HG03025 (cell line): ENCODE measurements at regions not wholly inside any gene's neighbourhood (a gene's known extent, or its start where the extent isn't known, plus 50 kb on each side); places are given as distances from the start of the nearest gene placed in this dataset.
"Not testable (repeated sequence)": the region's sequence is repeated elsewhere in the genome, so short reads cannot be mapped to it uniquely, and the experiment has no call there.

ENCODE experiments used
- ATAC-seq: cut with Tn5 transposase; IDR thresholded peaks from one replicate; pipeline ENCODE4 v1.9.1; 2021; ENCODE audit warnings: mild to moderate bottlenecking, moderate library complexity; ENCODE audit not compliant: unreplicated experiment, low FRiP score

- ATAC-seq, result no peak
These were observed 137.9 kb upstream of the ZC3H15 start for GRCh38 chr2:186348200-186348599.

GRCh38 chr2:186349508-186349907 is 136.6 kb upstream of the ZC3H15 start:
- peak; percentile 47 for ATAC-seq

- ATAC-seq, result not testable (repeated sequence)
These were observed 131.9 kb upstream of the ZC3H15 start for GRCh38 chr2:186354160-186354559.

- ATAC-seq, result no peak
These were observed 120.7 kb upstream of the ZC3H15 start for GRCh38 chr2:186365406-186365805.

GRCh38 chr2:186379052-186379451 is 107.0 kb upstream of the ZC3H15 start:
- no peak for ATAC-seq

- ATAC-seq, result no peak
These were observed 105.3 kb upstream of the ZC3H15 start for GRCh38 chr2:186380805-186381204.

- ATAC-seq, result no peak
These were observed 104.5 kb upstream of the ZC3H15 start for GRCh38 chr2:186381573-186381972.

- ATAC-seq, result no peak
These were observed 103.1 kb upstream of the ZC3H15 start for GRCh38 chr2:186382932-186383331.

- ATAC-seq, result no peak
These were observed 101.8 kb upstream of the ZC3H15 start for GRCh38 chr2:186384226-186384625.

- ATAC-seq, result not testable (repeated sequence)
These were observed 100.3 kb upstream of the ZC3H15 start for GRCh38 chr2:186385638-186386201.

- no peak for ATAC-seq
These were observed 86.9 kb upstream of the ZC3H15 start for GRCh38 chr2:186399082-186399644.

- ATAC-seq, result no peak
These were observed 80.2 kb upstream of the ZC3H15 start for GRCh38 chr2:186405842-186406241.

- no peak for ATAC-seq
These were observed 78.4 kb upstream of the ZC3H15 start for GRCh38 chr2:186407611-186408010.

GRCh38 chr2:186410802-186411201 is 75.3 kb upstream of the ZC3H15 start:
- ATAC-seq, result no peak

- no peak for ATAC-seq
These were observed 63.8 kb upstream of the ZC3H15 start for GRCh38 chr2:186422226-186422625.

- no peak for ATAC-seq
These were observed 62.6 kb upstream of the ZC3H15 start for GRCh38 chr2:186423481-186423880.

GRCh38 chr2:186424265-186424664 is 61.8 kb upstream of the ZC3H15 start:
- ATAC-seq, result no peak

GRCh38 chr2:186425576-186425975 is 60.5 kb upstream of the ZC3H15 start:
- no peak for ATAC-seq

GRCh38 chr2:186426153-186427016 is 59.7 kb upstream of the ZC3H15 start:
- ATAC-seq, result peak; percentile 91

GRCh38 chr2:186427017-186427350 is 59.1 kb upstream of the ZC3H15 start:
- ATAC-seq, result peak; percentile 24

GRCh38 chr2:186427970-186428369 is 58.1 kb upstream of the ZC3H15 start:
- ATAC-seq, result no peak

GRCh38 chr2:186429104-186429503 is 57.0 kb upstream of the ZC3H15 start:
- no peak for ATAC-seq
